ENCODE measurements at regions not wholly inside any gene's neighbourhood (a gene's known extent, or its start where the extent isn't known, plus 50 kb on each side); places are given as distances from the start of the nearest gene placed in this dataset.

- H4K20me1 ChIP-seq (replicated peaks; ENCODE audit: control insufficient read depth, extremely low read depth, insufficient read depth, low read length) = no peaks in the 10 kb centered on the region
- no peaks in the 10 kb centered on the region for H3K79me2 ChIP-seq (ENCODE audit: control insufficient read depth, insufficient read depth, low read length)
- dilution Hi-C loops (cut with MboI; ENCODE audit: extremely low pct_ligation_motif_present, low sequenced_read_pairs) (no loop called here), intact Hi-C loops (cut with micrococcal nuclease) (loop anchor here (5.0 kb wide), 1 partner anchor 77 kb away; no protein-coding TSS in a partner anchor)
- ChIA-PET POLR2A (no interaction called here), CTCF (interaction anchor here (1.1 to 1.3 kb wide), 2 partner anchors 23 to 132 kb away, joined by 3 to 4 read pairs; no protein-coding TSS in a partner anchor)
- no TSS peak for BruUV-seq (replicated peaks)
- no peak overlapping the region for H3K9ac ChIP-seq (replicated peaks; ENCODE audit: extremely low read depth, insufficient read depth, low read length)
- H2AFZ ChIP-seq (ENCODE audit: low read depth, low read length) = peak overlapping the region; percentile 31
- no peaks in the 10 kb centered on the region for H3K36me3 ChIP-seq (ENCODE audit: control insufficient read depth in 2 of 2, extremely low read depth in 1 of 2, insufficient read depth in 2 of 2, low read length in 2 of 2)
- peak; percentile 90 for FAIRE-seq
- H3K4me1 ChIP-seq (ENCODE audit: control insufficient read depth, extremely low read depth, insufficient read depth, low read length) = peaks cover 6% of the 10 kb centered on the region
- H3K27ac ChIP-seq (ENCODE audit: insufficient read depth, low read depth, low read length) = no peak overlapping the region
- H3K9me3 ChIP-seq (replicated peaks; ENCODE audit: control insufficient read depth, insufficient read depth, low read length) = no peaks in the 10 kb centered on the region
- no peaks in the 10 kb centered on the region for H3K9me1 ChIP-seq (replicated peaks; ENCODE audit: control insufficient read depth, extremely low read depth, insufficient read depth, low read length)
- H3K4me2 ChIP-seq (ENCODE audit: insufficient read depth, low read length) = no peak overlapping the region
- TF ChIP-seq FOS (IDR thresholded peaks at IDR 0.05; ENCODE audit: borderline replicate concordance, insufficient read depth, low read length) (no peak), POLR2AphosphoS5 (IDR thresholded peaks at IDR 0.05; ENCODE audit: insufficient read depth, low read depth, low read length) (no peak), EZH2 (IDR thresholded peaks at IDR 0.05; ENCODE audit: borderline replicate concordance, low read depth, low read length, severe bottlenecking) (no peak), CTCF (IDR thresholded peaks at IDR 0.05; ENCODE audit: extremely low read depth in 1 of 2, insufficient read depth in 1 of 2, low read depth in 1 of 2, low read length in 2 of 2) (no peak), MYC (IDR thresholded peaks at IDR 0.05; ENCODE audit: low read depth, low read length) (no peak), JUN (IDR thresholded peaks at IDR 0.05; ENCODE audit: borderline replicate concordance, insufficient read depth, insufficient read length, low read depth) (peak; percentile 49)
- peak; percentile 90 for DNase-seq (ENCODE audit: low read depth, low spot score)
- H3K27me3 ChIP-seq (ENCODE audit: control insufficient read depth in 2 of 2, insufficient read depth in 2 of 2, low read length in 2 of 2) = no peaks in the 10 kb centered on the region
- H3K4me3 ChIP-seq (replicated peaks in 1 of 3; ENCODE audit: insufficient read depth in 1 of 3, low read depth in 1 of 3, low read length in 3 of 3) = no peak overlapping the region
Measured at GRCh38 chr13:76799696-76800095, 86.5 kb downstream of the KCTD12 start.

- intact Hi-C loops (cut with micrococcal nuclease) = loop anchor here (5.0 kb wide), 1 partner anchor 76 kb away; no protein-coding TSS in a partner anchor
- dilution Hi-C loops (cut with MboI; ENCODE audit: extremely low pct_ligation_motif_present, low sequenced_read_pairs) = no loop called here
- FAIRE-seq (no peak), DNase-seq (ENCODE audit: low read depth, low spot score) (no peak)
- Histone ChIP-seq H3K9me1 (replicated peaks; ENCODE audit: control insufficient read depth, extremely low read depth, insufficient read depth, low read length) (no peaks in the 10 kb centered on the region), H3K27me3 (ENCODE audit: control insufficient read depth in 2 of 2, insufficient read depth in 2 of 2, low read length in 2 of 2) (no peaks in the 10 kb centered on the region), H3K9me3 (replicated peaks; ENCODE audit: control insufficient read depth, insufficient read depth, low read length) (no peaks in the 10 kb centered on the region), H2AFZ (ENCODE audit: low read depth, low read length) (no peak overlapping the region), H4K20me1 (replicated peaks; ENCODE audit: control insufficient read depth, extremely low read depth, insufficient read depth, low read length) (no peaks in the 10 kb centered on the region), H3K4me2 (ENCODE audit: insufficient read depth, low read length) (no peak overlapping the region), H3K36me3 (ENCODE audit: control insufficient read depth in 2 of 2, extremely low read depth in 1 of 2, insufficient read depth in 2 of 2, low read length in 2 of 2) (no peaks in the 10 kb centered on the region), H3K79me2 (ENCODE audit: control insufficient read depth, insufficient read depth, low read length) (no peaks in the 10 kb centered on the region), H3K4me1 (ENCODE audit: control insufficient read depth, extremely low read depth, insufficient read depth, low read length) (peaks cover 6% of the 10 kb centered on the region), H3K9ac (replicated peaks; ENCODE audit: extremely low read depth, insufficient read depth, low read length) (no peak overlapping the region), H3K27ac (ENCODE audit: insufficient read depth, low read depth, low read length) (no peak overlapping the region), H3K4me3 (replicated peaks in 1 of 3; ENCODE audit: insufficient read depth in 1 of 3, low read depth in 1 of 3, low read length in 3 of 3) (no peak overlapping the region)
- BruUV-seq (replicated peaks) = no TSS peak
- ChIA-PET CTCF (no interaction called here), POLR2A (no interaction called here)
- TF ChIP-seq FOS (IDR thresholded peaks at IDR 0.05; ENCODE audit: borderline replicate concordance, insufficient read depth, low read length) = no peak
- no peak for TF ChIP-seq EZH2 (IDR thresholded peaks at IDR 0.05; ENCODE audit: borderline replicate concordance, low read depth, low read length, severe bottlenecking)
- TF ChIP-seq POLR2AphosphoS5 (IDR thresholded peaks at IDR 0.05; ENCODE audit: insufficient read depth, low read depth, low read length) = no peak
- no peak for TF ChIP-seq MAX (IDR thresholded peaks at IDR 0.05; ENCODE audit: insufficient read depth, insufficient read length)
- TF ChIP-seq POLR2A (IDR thresholded peaks at IDR 0.05; ENCODE audit: low read depth, low read length) = no peak
- no peak for TF ChIP-seq MYC (IDR thresholded peaks at IDR 0.05; ENCODE audit: low read depth, low read length)
- TF ChIP-seq GATA2 (IDR thresholded peaks at IDR 0.05; ENCODE audit: insufficient read depth, insufficient read length, low read depth, low read length) = no peak
- no peak for TF ChIP-seq JUN (IDR thresholded peaks at IDR 0.05; ENCODE audit: borderline replicate concordance, insufficient read depth, insufficient read length, low read depth)
- TF ChIP-seq CTCF (IDR thresholded peaks at IDR 0.05; ENCODE audit: extremely low read depth in 1 of 2, insufficient read depth in 1 of 2, low read depth in 1 of 2, low read length in 2 of 2) = no peak
Measured at GRCh38 chr13:76798037-76798436, 88.2 kb downstream of the KCTD12 start.

Data from endothelial cell of umbilical vein (primary cell).